ENCODE measurements at regions not wholly inside any gene's neighbourhood (a gene's known extent, or its start where the extent isn't known, plus 50 kb on each side); places are given as distances from the start of the nearest gene placed in this dataset.

DNA sequence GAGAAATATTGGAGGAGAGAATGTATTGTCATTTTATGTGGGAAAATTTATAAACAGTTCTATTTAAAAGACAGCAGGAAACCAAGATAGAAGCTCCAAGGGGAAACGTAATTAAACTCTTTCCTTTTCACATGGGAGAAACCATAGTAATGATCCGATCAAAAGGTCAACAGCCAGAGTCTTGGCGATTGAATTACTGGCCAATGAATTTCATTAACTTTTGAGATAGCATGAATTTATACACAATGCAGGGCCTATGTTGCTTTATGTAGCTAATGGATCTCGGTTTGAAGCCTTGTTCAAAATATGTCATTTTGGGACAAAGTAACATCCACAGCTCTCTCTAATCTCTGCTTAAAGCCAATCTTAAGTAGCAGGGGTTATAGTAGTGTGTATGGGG is 897.5 kb upstream of the NDST4 start:
- Histone ChIP-seq H3K9me3 (ENCODE audit: control insufficient read depth in 1 of 2, insufficient read depth in 1 of 2, low read length in 2 of 2) (peaks cover 10 to 23% of the 10 kb centered on the region in 2 experiments), H3K4me1 (ENCODE audit: insufficient read depth, low read length) (no peaks in the 10 kb centered on the region), H3K27ac (ENCODE audit: low read depth in 1 of 2, low read length in 2 of 2) (no peak overlapping the region), H3K36me3 (ENCODE audit: insufficient read depth, low read length) (no peaks in the 10 kb centered on the region), H3K27me3 (ENCODE audit: control insufficient read depth in 1 of 2, insufficient read depth in 2 of 2, low read length in 2 of 2) (no peaks in the 10 kb centered on the region), H3K4me3 (ENCODE audit: low read length) (no peak overlapping the region)
- TF ChIP-seq, protein P1, sequence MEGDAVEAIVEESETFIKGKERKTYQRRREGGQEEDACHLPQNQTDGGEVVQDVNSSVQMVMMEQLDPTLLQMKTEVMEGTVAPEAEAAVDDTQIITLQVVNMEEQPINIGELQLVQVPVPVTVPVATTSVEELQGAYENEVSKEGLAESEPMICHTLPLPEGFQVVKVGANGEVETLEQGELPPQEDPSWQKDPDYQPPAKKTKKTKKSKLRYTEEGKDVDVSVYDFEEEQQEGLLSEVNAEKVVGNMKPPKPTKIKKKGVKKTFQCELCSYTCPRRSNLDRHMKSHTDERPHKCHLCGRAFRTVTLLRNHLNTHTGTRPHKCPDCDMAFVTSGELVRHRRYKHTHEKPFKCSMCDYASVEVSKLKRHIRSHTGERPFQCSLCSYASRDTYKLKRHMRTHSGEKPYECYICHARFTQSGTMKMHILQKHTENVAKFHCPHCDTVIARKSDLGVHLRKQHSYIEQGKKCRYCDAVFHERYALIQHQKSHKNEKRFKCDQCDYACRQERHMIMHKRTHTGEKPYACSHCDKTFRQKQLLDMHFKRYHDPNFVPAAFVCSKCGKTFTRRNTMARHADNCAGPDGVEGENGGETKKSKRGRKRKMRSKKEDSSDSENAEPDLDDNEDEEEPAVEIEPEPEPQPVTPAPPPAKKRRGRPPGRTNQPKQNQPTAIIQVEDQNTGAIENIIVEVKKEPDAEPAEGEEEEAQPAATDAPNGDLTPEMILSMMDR (IDR thresholded peaks at IDR 0.05): no peak
- no peak overlapping the region for H3K4me3 Mint-ChIP-seq
- intact Hi-C loops (cut with DNase I, micrococcal nuclease): no loop called here
- ATAC-seq (ENCODE audit: poor library complexity): no peak
- no peak for DNase-seq
- no peak overlapping the region for H3K27ac Mint-ChIP-seq
- H3K27me3 Mint-ChIP-seq: no peaks in the 10 kb centered on the region
- no peaks in the 10 kb centered on the region for H3K4me1 Mint-ChIP-seq (ENCODE audit: low read depth)
- ChIA-PET CTCF (no interaction called here), POLR2A (no interaction called here)
- H3K9me3 Mint-ChIP-seq: peaks cover 14% of the 10 kb centered on the region
- H3K36me3 Mint-ChIP-seq (ENCODE audit: low read depth): no peaks in the 10 kb centered on the region

DNA sequence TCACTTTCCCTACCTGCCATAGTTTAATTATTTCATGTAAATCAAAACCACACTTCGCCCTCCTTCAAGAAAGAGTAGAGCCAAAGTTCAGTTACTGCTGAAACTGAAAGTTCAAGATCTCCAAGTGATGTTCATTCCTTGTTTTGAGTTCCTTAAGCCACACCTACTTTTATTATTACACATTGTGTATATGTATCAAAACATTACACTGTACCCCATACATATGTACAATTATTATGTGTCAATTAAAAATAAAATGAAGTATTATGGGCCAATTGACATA is 892.3 kb upstream of the NDST4 start:
- intact Hi-C loops (cut with DNase I, micrococcal nuclease): no loop called here
- no peak overlapping the region for H3K27ac ChIP-seq (ENCODE audit: low read depth in 1 of 2, low read length in 2 of 2)
- H3K4me3 ChIP-seq (ENCODE audit: low read length): no peak overlapping the region
- no peak overlapping the region for H3K27ac Mint-ChIP-seq
- H3K27me3 Mint-ChIP-seq: no peaks in the 10 kb centered on the region
- ChIA-PET POLR2A (no interaction called here), CTCF (no interaction called here)
- no peaks in the 10 kb centered on the region for H3K9me3 Mint-ChIP-seq
- H3K4me1 Mint-ChIP-seq (ENCODE audit: low read depth): no peaks in the 10 kb centered on the region
- H3K4me3 Mint-ChIP-seq: no peak overlapping the region
- no peaks in the 10 kb centered on the region for H3K4me1 ChIP-seq (ENCODE audit: insufficient read depth, low read length)
- H3K27me3 ChIP-seq (ENCODE audit: control insufficient read depth in 1 of 2, insufficient read depth in 2 of 2, low read length in 2 of 2): no peaks in the 10 kb centered on the region
- no peaks in the 10 kb centered on the region for H3K36me3 Mint-ChIP-seq (ENCODE audit: low read depth)
- DNase-seq: no peak
- H3K9me3 ChIP-seq (ENCODE audit: control insufficient read depth in 1 of 2, insufficient read depth in 1 of 2, low read length in 2 of 2): no peaks in the 10 kb centered on the region
- TF ChIP-seq, protein P1 (IDR thresholded peaks at IDR 0.05): no peak
- H3K36me3 ChIP-seq (ENCODE audit: insufficient read depth, low read length): no peaks in the 10 kb centered on the region
- ATAC-seq (ENCODE audit: poor library complexity): no peak

GRCh38 chr4:116005037-116005805 is 891.8 kb upstream of the NDST4 start:
- TF ChIP-seq, protein P1 (IDR thresholded peaks at IDR 0.05): no peak
- no peaks in the 10 kb centered on the region for H3K4me1 Mint-ChIP-seq (ENCODE audit: low read depth)
- H3K27me3 ChIP-seq (ENCODE audit: control insufficient read depth in 1 of 2, insufficient read depth in 2 of 2, low read length in 2 of 2): no peaks in the 10 kb centered on the region
- ATAC-seq (ENCODE audit: poor library complexity): no peak
- H3K27me3 Mint-ChIP-seq: no peaks in the 10 kb centered on the region
- H3K4me3 ChIP-seq (ENCODE audit: low read length): no peak overlapping the region
- no peaks in the 10 kb centered on the region for H3K36me3 Mint-ChIP-seq (ENCODE audit: low read depth)
- no peak overlapping the region for H3K4me3 Mint-ChIP-seq
- CTCF ChIA-PET: no interaction called here
- intact Hi-C loops (cut with DNase I, micrococcal nuclease): no loop called here
- H3K27ac ChIP-seq (ENCODE audit: low read depth in 1 of 2, low read length in 2 of 2): no peak overlapping the region
- POLR2A ChIA-PET: no interaction called here
- no peak overlapping the region for H3K27ac Mint-ChIP-seq
- DNase-seq: no peak
- no peaks in the 10 kb centered on the region for H3K36me3 ChIP-seq (ENCODE audit: insufficient read depth, low read length)
- no peaks in the 10 kb centered on the region for H3K9me3 ChIP-seq (ENCODE audit: control insufficient read depth in 1 of 2, insufficient read depth in 1 of 2, low read length in 2 of 2)
- H3K4me1 ChIP-seq (ENCODE audit: insufficient read depth, low read length): no peaks in the 10 kb centered on the region
- H3K9me3 Mint-ChIP-seq: no peaks in the 10 kb centered on the region
